ENCODE measurements at regions not wholly inside any gene's neighbourhood (a gene's known extent, or its start where the extent isn't known, plus 50 kb on each side); places are given as distances from the start of the nearest gene placed in this dataset.

DNA sequence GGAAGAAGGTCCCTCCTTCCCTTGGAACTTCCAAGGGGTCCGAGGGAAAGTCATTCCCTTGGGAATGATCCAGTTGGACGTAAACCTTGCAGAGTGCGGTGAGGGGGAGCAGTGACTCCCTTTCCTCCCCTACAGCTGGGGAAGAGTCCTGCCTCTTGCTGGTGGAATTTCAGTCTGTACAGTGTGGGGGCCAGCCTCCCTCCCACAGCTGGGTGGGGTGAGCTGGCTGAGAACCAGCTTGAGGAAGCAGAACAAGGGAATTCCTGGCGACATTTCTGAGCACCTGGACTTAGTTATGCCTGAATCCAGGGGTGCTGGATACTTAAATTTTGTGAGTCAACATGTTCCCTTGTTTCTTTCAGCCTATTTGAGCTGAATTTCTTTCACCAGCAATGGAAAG, 152.0 kb downstream of the ANKRD60 start:
- SMC1A ChIA-PET (ENCODE audit: uncharacterized antibody, unreplicated experiment): no interaction called here
- no peaks in the 10 kb centered on the region for H4K20me1 ChIP-seq (ENCODE audit: control insufficient read depth, insufficient read depth)
- H2AFZ ChIP-seq (ENCODE audit: control insufficient read depth, low read depth, low read length): no peak overlapping the region
- no peak for TF ChIP-seq POLR2AphosphoS5 (IDR thresholded peaks at IDR 0.05; ENCODE audit: low read length)
- TF ChIP-seq, protein P1, sequence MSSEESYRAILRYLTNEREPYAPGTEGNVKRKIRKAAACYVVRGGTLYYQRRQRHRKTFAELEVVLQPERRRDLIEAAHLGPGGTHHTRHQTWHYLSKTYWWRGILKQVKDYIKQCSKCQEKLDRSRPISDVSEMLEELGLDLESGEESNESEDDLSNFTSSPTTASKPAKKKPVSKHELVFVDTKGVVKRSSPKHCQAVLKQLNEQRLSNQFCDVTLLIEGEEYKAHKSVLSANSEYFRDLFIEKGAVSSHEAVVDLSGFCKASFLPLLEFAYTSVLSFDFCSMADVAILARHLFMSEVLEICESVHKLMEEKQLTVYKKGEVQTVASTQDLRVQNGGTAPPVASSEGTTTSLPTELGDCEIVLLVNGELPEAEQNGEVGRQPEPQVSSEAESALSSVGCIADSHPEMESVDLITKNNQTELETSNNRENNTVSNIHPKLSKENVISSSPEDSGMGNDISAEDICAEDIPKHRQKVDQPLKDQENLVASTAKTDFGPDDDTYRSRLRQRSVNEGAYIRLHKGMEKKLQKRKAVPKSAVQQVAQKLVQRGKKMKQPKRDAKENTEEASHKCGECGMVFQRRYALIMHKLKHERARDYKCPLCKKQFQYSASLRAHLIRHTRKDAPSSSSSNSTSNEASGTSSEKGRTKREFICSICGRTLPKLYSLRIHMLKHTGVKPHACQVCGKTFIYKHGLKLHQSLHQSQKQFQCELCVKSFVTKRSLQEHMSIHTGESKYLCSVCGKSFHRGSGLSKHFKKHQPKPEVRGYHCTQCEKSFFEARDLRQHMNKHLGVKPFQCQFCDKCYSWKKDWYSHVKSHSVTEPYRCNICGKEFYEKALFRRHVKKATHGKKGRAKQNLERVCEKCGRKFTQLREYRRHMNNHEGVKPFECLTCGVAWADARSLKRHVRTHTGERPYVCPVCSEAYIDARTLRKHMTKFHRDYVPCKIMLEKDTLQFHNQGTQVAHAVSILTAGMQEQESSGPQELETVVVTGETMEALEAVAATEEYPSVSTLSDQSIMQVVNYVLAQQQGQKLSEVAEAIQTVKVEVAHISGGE (CRISPR knock-in tag; IDR thresholded peaks at IDR 0.05): no peak
- no peak for TF ChIP-seq MTA3 (IDR thresholded peaks at IDR 0.05; ENCODE audit: borderline replicate concordance, low read length)
- TF ChIP-seq MEF2B (IDR thresholded peaks at IDR 0.05; ENCODE audit: partially characterized antibody, poor library complexity, severe bottlenecking): no peak
- TF ChIP-seq, protein P2, sequence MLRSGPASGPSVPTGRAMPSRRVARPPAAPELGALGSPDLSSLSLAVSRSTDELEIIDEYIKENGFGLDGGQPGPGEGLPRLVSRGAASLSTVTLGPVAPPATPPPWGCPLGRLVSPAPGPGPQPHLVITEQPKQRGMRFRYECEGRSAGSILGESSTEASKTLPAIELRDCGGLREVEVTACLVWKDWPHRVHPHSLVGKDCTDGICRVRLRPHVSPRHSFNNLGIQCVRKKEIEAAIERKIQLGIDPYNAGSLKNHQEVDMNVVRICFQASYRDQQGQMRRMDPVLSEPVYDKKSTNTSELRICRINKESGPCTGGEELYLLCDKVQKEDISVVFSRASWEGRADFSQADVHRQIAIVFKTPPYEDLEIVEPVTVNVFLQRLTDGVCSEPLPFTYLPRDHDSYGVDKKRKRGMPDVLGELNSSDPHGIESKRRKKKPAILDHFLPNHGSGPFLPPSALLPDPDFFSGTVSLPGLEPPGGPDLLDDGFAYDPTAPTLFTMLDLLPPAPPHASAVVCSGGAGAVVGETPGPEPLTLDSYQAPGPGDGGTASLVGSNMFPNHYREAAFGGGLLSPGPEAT (IDR thresholded peaks at IDR 0.05; ENCODE audit: low read depth): no peak
- no peak for TF ChIP-seq SUZ12 (IDR thresholded peaks at IDR 0.05; ENCODE audit: unreplicated experiment)
- no peak for TF ChIP-seq SRF (IDR thresholded peaks at IDR 0.05; ENCODE audit: low read depth in 2 of 2, low read length in 2 of 2)
- TF ChIP-seq ZBED1 (IDR thresholded peaks at IDR 0.05; ENCODE audit: borderline replicate concordance): no peak
- TF ChIP-seq, protein P3, sequence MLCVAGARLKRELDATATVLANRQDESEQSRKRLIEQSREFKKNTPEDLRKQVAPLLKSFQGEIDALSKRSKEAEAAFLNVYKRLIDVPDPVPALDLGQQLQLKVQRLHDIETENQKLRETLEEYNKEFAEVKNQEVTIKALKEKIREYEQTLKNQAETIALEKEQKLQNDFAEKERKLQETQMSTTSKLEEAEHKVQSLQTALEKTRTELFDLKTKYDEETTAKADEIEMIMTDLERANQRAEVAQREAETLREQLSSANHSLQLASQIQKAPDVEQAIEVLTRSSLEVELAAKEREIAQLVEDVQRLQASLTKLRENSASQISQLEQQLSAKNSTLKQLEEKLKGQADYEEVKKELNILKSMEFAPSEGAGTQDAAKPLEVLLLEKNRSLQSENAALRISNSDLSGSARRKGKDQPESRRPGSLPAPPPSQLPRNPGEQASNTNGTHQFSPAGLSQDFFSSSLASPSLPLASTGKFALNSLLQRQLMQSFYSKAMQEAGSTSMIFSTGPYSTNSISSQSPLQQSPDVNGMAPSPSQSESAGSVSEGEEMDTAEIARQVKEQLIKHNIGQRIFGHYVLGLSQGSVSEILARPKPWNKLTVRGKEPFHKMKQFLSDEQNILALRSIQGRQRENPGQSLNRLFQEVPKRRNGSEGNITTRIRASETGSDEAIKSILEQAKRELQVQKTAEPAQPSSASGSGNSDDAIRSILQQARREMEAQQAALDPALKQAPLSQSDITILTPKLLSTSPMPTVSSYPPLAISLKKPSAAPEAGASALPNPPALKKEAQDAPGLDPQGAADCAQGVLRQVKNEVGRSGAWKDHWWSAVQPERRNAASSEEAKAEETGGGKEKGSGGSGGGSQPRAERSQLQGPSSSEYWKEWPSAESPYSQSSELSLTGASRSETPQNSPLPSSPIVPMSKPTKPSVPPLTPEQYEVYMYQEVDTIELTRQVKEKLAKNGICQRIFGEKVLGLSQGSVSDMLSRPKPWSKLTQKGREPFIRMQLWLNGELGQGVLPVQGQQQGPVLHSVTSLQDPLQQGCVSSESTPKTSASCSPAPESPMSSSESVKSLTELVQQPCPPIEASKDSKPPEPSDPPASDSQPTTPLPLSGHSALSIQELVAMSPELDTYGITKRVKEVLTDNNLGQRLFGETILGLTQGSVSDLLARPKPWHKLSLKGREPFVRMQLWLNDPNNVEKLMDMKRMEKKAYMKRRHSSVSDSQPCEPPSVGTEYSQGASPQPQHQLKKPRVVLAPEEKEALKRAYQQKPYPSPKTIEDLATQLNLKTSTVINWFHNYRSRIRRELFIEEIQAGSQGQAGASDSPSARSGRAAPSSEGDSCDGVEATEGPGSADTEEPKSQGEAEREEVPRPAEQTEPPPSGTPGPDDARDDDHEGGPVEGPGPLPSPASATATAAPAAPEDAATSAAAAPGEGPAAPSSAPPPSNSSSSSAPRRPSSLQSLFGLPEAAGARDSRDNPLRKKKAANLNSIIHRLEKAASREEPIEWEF (IDR thresholded peaks at IDR 0.05; ENCODE audit: insufficient replicate concordance, low read depth, low read length): no peak
- TF ChIP-seq IKZF2 (IDR thresholded peaks at IDR 0.05): no peak
- TF ChIP-seq BCL11A (IDR thresholded peaks at IDR 0.05; ENCODE audit: low read depth, low read length): no peak
- POLR2A ChIA-PET: no interaction called here
- 35% methylated on average over 4 of the region's 4 CpGs for WGBS (ENCODE audit: insufficient coverage, insufficient replicate concordance, low lambda C conversion rate, missing lambda C conversion rate)
- H3K9me3 ChIP-seq (replicated peaks; ENCODE audit: control insufficient read depth, insufficient read depth, low read length): no peaks in the 10 kb centered on the region
- in situ Hi-C loops (cut with MboI): no loop called here
- H3K4me1 ChIP-seq (ENCODE audit: control insufficient read depth, insufficient read depth, low read length): no peaks in the 10 kb centered on the region
- DNase-seq (ENCODE audit: low read depth, low spot score) (no peak), ATAC-seq (no peak), FAIRE-seq (no peak)
- no peak overlapping the region for H3K4me3 ChIP-seq
- RAD21 ChIA-PET (ENCODE audit: unreplicated experiment): no interaction called here
- CTCF ChIA-PET: interaction anchor here (1.1 kb wide), 1 partner anchor 10 kb away, joined by 5 read pairs; no protein-coding TSS in a partner anchor
- H3K27me3 ChIP-seq (replicated peaks in 1 of 2; ENCODE audit: control insufficient read depth in 2 of 2, insufficient read depth in 2 of 2, low read length in 1 of 2): peaks cover 0 to 2% of the 10 kb centered on the region in 2 experiments; a peak in 3 of 4 replicates
- no peak overlapping the region for H3K9ac ChIP-seq (ENCODE audit: control insufficient read depth, insufficient read depth, low read length)
- no peaks in the 10 kb centered on the region for H3K36me3 ChIP-seq (ENCODE audit: control insufficient read depth in 2 of 2, insufficient read depth in 2 of 2, low read length in 1 of 2)
- no peak overlapping the region for H3K27ac ChIP-seq (ENCODE audit: control insufficient read depth, insufficient read depth)
- no peaks in the 10 kb centered on the region for H3K79me2 ChIP-seq (ENCODE audit: control insufficient read depth, insufficient read depth, low read length)
- intact Hi-C loops (cut with micrococcal nuclease; ENCODE audit: unreplicated experiment): no loop called here
- no TSS peak for BruUV-seq (replicated peaks)
- H3K4me2 ChIP-seq (ENCODE audit: control insufficient read depth, insufficient read depth): no peak overlapping the region

All from GM12878 (cell line).